Prostate gland (tissue), 2 donors: ENCODE measurements at regions not wholly inside any gene's neighbourhood (a gene's known extent, or its start where the extent isn't known, plus 50 kb on each side); places are given as distances from the start of the nearest gene placed in this dataset.

Experiments
- DNase-seq: peaks from one replicate; pipeline ENCODE4 v3.0.0-alpha.2; 2019; ENCODE audit warnings: low spot score
- H3K27ac ChIP-seq, 2 donors: fragments of 200-600 bp; sonication (generic); 2 replicates each; pipeline ENCODE4 v1.5.1; 2017 to 2019
- H3K27me3 ChIP-seq: fragments of 200-600 bp; sonication (generic); replicated peaks from 2 replicates; pipeline ENCODE4 v1.5.1; 2019; ENCODE audit not compliant: insufficient read depth
- H3K36me3 ChIP-seq, 2 donors: fragments of 200-600 bp; sonication (generic); 1 replicate in 1 of 2; 2 replicates in 1 of 2; pipeline versions ENCODE4 v1.5.1 to v1.8.1; 2017 to 2019
- H3K4me1 ChIP-seq: fragments of 200-600 bp; sonication (generic); replicated peaks from 2 replicates; pipeline ENCODE4 v1.5.1; 2019
- H3K4me3 ChIP-seq, 2 donors: fragments of 200-600 bp; sonication (generic); 2 replicates each; pipeline ENCODE4 v1.5.1; 2017 to 2019
- H3K9me3 ChIP-seq: fragments of 200-600 bp; sonication (generic); 2 replicates; pipeline ENCODE4 v1.5.1; 2017
- POLR2A ChIP-seq: fragments of 450-650 bp; IDR thresholded peaks from one replicate; pipeline ENCODE4 v1.6.1; 2016; ENCODE audit warnings: antibody characterized with exemption, mild to moderate bottlenecking
- POLR2AphosphoS5 ChIP-seq: sonication (generic); formaldehyde crosslinking; IDR thresholded peaks from one replicate; pipeline ENCODE4 v1.6.1; 2017; ENCODE audit warnings: antibody characterized with exemption
- WGBS: methylation state at CpG from one replicate; pipeline ENCODE4 v1.1.5; 2018; 5-methylcytosine and 5-hydroxymethylcytosine counted together
- intact Hi-C: fragments of 100-400 bp; cut with DNase I; formaldehyde crosslinking; loops from one replicate; pipeline ENCODE4 v1.14.2; 2022
- TF ChIP-seq, protein P1 (sequence below), 4 experiments: fragments of 200-600 bp in 2 of 4; fragments of 450-650 bp in 2 of 4; sonication (generic) in 2 of 4; IDR thresholded peaks; 1 replicate in 3 of 4; 2 replicates in 1 of 4; pipeline ENCODE4 v1.5.1; 2016 to 2019; ENCODE audit warnings: antibody characterized with exemption in 4 of 4, mild to moderate bottlenecking in 2 of 4, moderate library complexity in 2 of 4

- H3K9me3 ChIP-seq, result no peaks in the 10 kb centered on the region
- H3K27ac ChIP-seq, result no peak overlapping the region
- no peaks in the 10 kb centered on the region for H3K36me3 ChIP-seq
- no peak for DNase-seq
- no peak overlapping the region for H3K4me3 ChIP-seq
- intact Hi-C loops, result no loop called here
- WGBS, result 79% methylated on average over 1 of the region's 1 CpG
- TF ChIP-seq, protein P1, sequence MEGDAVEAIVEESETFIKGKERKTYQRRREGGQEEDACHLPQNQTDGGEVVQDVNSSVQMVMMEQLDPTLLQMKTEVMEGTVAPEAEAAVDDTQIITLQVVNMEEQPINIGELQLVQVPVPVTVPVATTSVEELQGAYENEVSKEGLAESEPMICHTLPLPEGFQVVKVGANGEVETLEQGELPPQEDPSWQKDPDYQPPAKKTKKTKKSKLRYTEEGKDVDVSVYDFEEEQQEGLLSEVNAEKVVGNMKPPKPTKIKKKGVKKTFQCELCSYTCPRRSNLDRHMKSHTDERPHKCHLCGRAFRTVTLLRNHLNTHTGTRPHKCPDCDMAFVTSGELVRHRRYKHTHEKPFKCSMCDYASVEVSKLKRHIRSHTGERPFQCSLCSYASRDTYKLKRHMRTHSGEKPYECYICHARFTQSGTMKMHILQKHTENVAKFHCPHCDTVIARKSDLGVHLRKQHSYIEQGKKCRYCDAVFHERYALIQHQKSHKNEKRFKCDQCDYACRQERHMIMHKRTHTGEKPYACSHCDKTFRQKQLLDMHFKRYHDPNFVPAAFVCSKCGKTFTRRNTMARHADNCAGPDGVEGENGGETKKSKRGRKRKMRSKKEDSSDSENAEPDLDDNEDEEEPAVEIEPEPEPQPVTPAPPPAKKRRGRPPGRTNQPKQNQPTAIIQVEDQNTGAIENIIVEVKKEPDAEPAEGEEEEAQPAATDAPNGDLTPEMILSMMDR (IDR thresholded peaks at IDR 0.05), result no peak
- TF ChIP-seq POLR2AphosphoS5 (no peak), POLR2A (no peak)
- H3K4me1 ChIP-seq, result no peaks in the 10 kb centered on the region
- no peaks in the 10 kb centered on the region for H3K27me3 ChIP-seq
Observed at GRCh38 chr11:108994887-108995286, 330.0 kb downstream of the DDX10 start.

DNA sequence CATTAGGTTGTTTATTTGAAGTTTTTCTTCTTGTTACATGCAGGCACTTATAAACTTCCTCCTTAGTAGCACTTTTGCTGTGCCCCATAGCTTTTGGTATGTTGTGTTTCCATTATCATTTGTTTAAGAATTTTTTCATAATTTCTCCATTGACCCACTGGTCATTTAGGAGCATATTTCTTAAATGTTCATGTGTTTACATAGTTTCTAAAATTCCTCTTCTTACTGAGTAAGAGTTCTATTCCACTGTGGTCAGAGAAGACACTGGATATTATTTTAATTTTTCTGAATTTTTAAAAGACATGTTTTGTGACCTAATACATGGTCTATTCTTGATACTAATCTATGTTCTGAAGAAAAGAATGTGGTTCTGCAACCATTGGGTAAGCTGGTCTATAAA, 333.0 kb downstream of the DDX10 start:
- Histone ChIP-seq H3K4me3 (no peak overlapping the region), H3K27me3 (no peaks in the 10 kb centered on the region), H3K36me3 (no peaks in the 10 kb centered on the region), H3K4me1 (no peaks in the 10 kb centered on the region), H3K9me3 (no peaks in the 10 kb centered on the region), H3K27ac (no peak overlapping the region)
- no peak for TF ChIP-seq POLR2AphosphoS5
- TF ChIP-seq, protein P1 (IDR thresholded peaks at IDR 0.05), result no peak
- no peak for TF ChIP-seq POLR2A
- DNase-seq, result no peak
- intact Hi-C loops, result no loop called here

DNA sequence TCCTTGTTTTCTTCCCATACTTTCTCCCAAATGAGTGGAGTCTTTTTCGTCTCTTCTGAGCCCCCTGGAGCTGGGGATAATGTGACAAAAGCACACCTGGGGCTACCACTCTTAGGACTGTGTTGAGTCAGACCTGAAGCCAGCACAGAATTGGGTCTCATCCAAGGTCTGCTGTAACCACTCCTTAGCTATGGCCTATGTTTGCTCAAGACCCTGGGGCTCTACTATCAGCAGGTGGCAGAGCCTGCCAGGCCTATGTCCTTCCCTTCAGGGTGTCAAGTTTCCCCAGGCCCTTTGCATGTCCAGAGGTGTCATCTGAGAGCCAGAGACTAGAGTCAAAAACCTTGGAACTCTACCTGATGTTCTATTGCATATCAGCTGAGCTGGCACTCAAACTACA, 335.7 kb downstream of the DDX10 start:
- no peak overlapping the region for H3K27ac ChIP-seq
- H3K4me3 ChIP-seq, result no peak overlapping the region
- 81% methylated on average over 1 of the region's 1 CpG for WGBS
- no peaks in the 10 kb centered on the region for H3K27me3 ChIP-seq
- no peak for DNase-seq
- TF ChIP-seq POLR2A, result no peak
- no peak for TF ChIP-seq POLR2AphosphoS5
- TF ChIP-seq, protein P1 (IDR thresholded peaks at IDR 0.05), result no peak
- H3K4me1 ChIP-seq, result no peaks in the 10 kb centered on the region
- intact Hi-C loops, result no loop called here
- H3K9me3 ChIP-seq, result no peaks in the 10 kb centered on the region
- H3K36me3 ChIP-seq, result no peaks in the 10 kb centered on the region

DNA sequence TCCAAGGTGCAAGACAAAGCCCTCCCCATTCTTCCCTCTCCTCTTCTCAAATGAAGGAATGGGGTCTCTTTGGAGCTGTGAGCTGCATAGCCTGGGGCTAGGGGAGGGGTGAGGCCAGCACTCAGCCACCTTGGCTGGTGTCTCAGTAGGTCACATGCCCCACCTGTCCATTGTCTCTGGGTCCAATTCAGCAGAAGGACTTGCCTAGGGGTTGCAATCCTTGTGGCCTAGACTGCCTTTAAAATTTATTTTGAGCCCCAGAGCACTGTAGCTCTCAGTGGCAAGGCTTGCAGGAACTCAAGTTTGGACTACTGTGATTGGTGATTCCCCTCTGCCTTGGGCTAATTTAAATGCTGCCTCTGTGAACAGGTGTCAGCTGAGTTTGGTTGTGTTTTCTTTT, 336.7 kb downstream of the DDX10 start:
- Histone ChIP-seq H3K9me3 (no peaks in the 10 kb centered on the region), H3K4me1 (no peaks in the 10 kb centered on the region), H3K36me3 (no peaks in the 10 kb centered on the region), H3K27me3 (no peaks in the 10 kb centered on the region), H3K27ac (no peak overlapping the region), H3K4me3 (no peak overlapping the region)
- TF ChIP-seq POLR2A (no peak), POLR2AphosphoS5 (no peak)
- TF ChIP-seq, protein P1 (IDR thresholded peaks at IDR 0.05), result no peak
- intact Hi-C loops, result no loop called here
- DNase-seq, result no peak

DNA sequence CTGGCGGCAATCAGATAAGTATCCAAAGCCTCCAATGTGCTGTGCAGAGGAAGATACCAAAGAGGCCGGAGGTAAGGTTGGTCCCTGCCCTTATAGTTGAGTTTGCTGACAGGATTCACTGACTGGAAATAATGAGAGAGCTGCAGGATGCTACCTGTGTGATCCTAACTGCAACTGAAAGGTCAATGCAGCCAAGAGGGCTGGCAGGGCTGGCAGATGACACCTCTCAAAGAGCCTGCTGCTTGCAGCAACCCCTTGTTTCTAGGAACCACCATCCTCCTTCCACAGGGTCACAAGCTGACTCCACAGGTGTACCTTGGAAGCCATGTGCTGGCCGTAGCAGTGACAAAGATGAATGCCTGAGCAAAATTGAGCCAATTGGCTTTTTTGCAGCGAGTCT, 348.1 kb downstream of the DDX10 start:
- Histone ChIP-seq H3K36me3 (no peaks in the 10 kb centered on the region), H3K9me3 (no peaks in the 10 kb centered on the region), H3K4me1 (no peaks in the 10 kb centered on the region), H3K4me3 (no peak overlapping the region), H3K27ac (no peak overlapping the region), H3K27me3 (no peaks in the 10 kb centered on the region)
- intact Hi-C loops, result loop anchor here (5.0 kb wide), 1 partner anchor 734 kb away; no protein-coding TSS in a partner anchor
- 87% methylated on average over 4 of the region's 4 CpGs for WGBS
- TF ChIP-seq POLR2AphosphoS5, result no peak
- DNase-seq, result no peak
